A549 (cell line): ENCODE measurements at regions not wholly inside any gene's neighbourhood (a gene's known extent, or its start where the extent isn't known, plus 50 kb on each side); places are given as distances from the start of the nearest gene placed in this dataset.

ENCODE experiments used
- ATAC-seq, 2 experiments: fragments of 200-7000 bp in 1 of 2; fragments of >200 bp in 1 of 2; cut with Nextera tagmentation in 1 of 2; cut with Tn5 transposase in 1 of 2; 3 replicates each; pipeline versions ENCODE4 v1.8.0 to v1.9.1; 2018 to 2020; ENCODE audit warnings: mild to moderate bottlenecking in 1 of 2, moderate library complexity in 1 of 2
- CTCF ChIA-PET: fragments of 300-600 bp; sonication (Branson Sonifier 250); formaldehyde crosslinking; extraction: SDS; loops from one replicate; lab custom pipeline; 2021; ENCODE audit warnings: antibody characterized with exemption, inconsistent platforms; lab: Yijun Ruan, JAX
- POLR2A ChIA-PET: fragments of 350-600 bp; formaldehyde crosslinking; extraction: SDS; loops from one replicate; lab custom pipeline; 2021; ENCODE audit warnings: antibody characterized with exemption, inconsistent platforms; lab: Yijun Ruan, JAX
- DNase-seq, 2 experiments: peaks; one replicate each; pipeline versions ENCODE4 v3.0.0 to v3.0.0-alpha.2; 2011 to 2016; ENCODE audit warnings: low read depth in 1 of 2, low spot score in 1 of 2
- FAIRE-seq: peaks from 2 replicates; lab custom pipeline; 2011; peaks lifted over from hg19 to GRCh38; lab: Jason Lieb, UNC
- H3K27ac ChIP-seq, 2 experiments: fragments of >200 bp; sonication (Bioruptor Twin); formaldehyde crosslinking; 3 replicates each; pipeline ENCODE4 v1.5.1; 2016 to 2017
- H3K4me1 ChIP-seq: fragments of >200 bp; sonication (Bioruptor Twin); formaldehyde crosslinking; 3 replicates; pipeline ENCODE4 v1.6.1; 2016
- H3K4me2 ChIP-seq: fragments of >200 bp; sonication (Bioruptor Twin); formaldehyde crosslinking; 3 replicates; pipeline ENCODE4 v1.6.1; 2016
- H3K4me3 ChIP-seq: fragments of >200 bp; sonication (Bioruptor Twin); formaldehyde crosslinking; 3 replicates; pipeline ENCODE4 v1.5.1; 2016
- H3K9me3 ChIP-seq: fragments of >200 bp; sonication (Bioruptor Twin); formaldehyde crosslinking; 3 replicates; pipeline ENCODE4 v1.6.1; 2016
- BHLHE40 ChIP-seq: IDR thresholded peaks from 2 replicates; pipeline ENCODE4 v1.6.1; 2012; ENCODE audit warnings: low read depth, low read length, inconsistent platforms
- CBX2 ChIP-seq: fragments of 200-600 bp; sonication (generic); IDR thresholded peaks from 2 replicates; pipeline ENCODE4 v1.6.1; 2016; ENCODE audit warnings: low read depth, mild to moderate bottlenecking, borderline replicate concordance
- CBX8 ChIP-seq: fragments of 200-600 bp; sonication (generic); IDR thresholded peaks from 2 replicates; pipeline ENCODE4 v1.6.1; 2016
- ELK1 ChIP-seq: fragments of 150-350 bp; IDR thresholded peaks from 2 replicates; pipeline ENCODE4 v1.6.1; 2014; ENCODE audit warnings: low read depth, mild to moderate bottlenecking, low read length
- EP300 ChIP-seq, 2 experiments: fragments of >200 bp; sonication (Bioruptor Twin); formaldehyde crosslinking; IDR thresholded peaks; 2 replicates in 1 of 2; 3 replicates in 1 of 2; pipeline ENCODE4 v1.6.1; 2016 to 2017
- FOSB ChIP-seq: fragments of 250-450 bp; sonication (Bioruptor Pico); IDR thresholded peaks from 2 replicates; pipeline ENCODE4 v1.5.0; 2020; ENCODE audit warnings: mild to moderate bottlenecking, moderate library complexity
- FOXS1 ChIP-seq: fragments of 250-450 bp; sonication (Bioruptor Pico); IDR thresholded peaks from 2 replicates; pipeline ENCODE4 v1.5.0; 2020; ENCODE audit warnings: mild to moderate bottlenecking, moderate library complexity
- HDAC2 ChIP-seq: fragments of 200-600 bp; sonication (generic); IDR thresholded peaks from 2 replicates; pipeline ENCODE4 v1.6.1; 2016
- KDM1A ChIP-seq: fragments of 200-600 bp; sonication (generic); IDR thresholded peaks from 2 replicates; pipeline ENCODE4 v1.6.1; 2016; ENCODE audit warnings: low read depth, mild to moderate bottlenecking
- KDM5A ChIP-seq: fragments of 200-600 bp; sonication (generic); IDR thresholded peaks from 2 replicates; pipeline ENCODE4 v1.6.1; 2016; ENCODE audit warnings: antibody characterized with exemption, mild to moderate bottlenecking
- MAX ChIP-seq: IDR thresholded peaks from 2 replicates; pipeline ENCODE4 v1.6.1; 2012
- MYC ChIP-seq: IDR thresholded peaks from 2 replicates; pipeline ENCODE4 v1.6.1; 2012; ENCODE audit warnings: mild to moderate bottlenecking, inconsistent platforms, low read length, improper control_type of control experiment, borderline replicate concordance
- NFE2L2 ChIP-seq: fragments of 150-350 bp; conservative IDR thresholded peaks from 2 replicates; pipeline ENCODE4 v1.6.1; 2014; ENCODE audit warnings: low read length
- NPAS2 ChIP-seq: fragments of 250-450 bp; sonication (Bioruptor Pico); IDR thresholded peaks from 2 replicates; pipeline ENCODE4 v1.8.0; 2022; ENCODE audit warnings: mild to moderate bottlenecking, moderate library complexity, borderline replicate concordance
- PHF8 ChIP-seq: fragments of 200-600 bp; sonication (generic); IDR thresholded peaks from 2 replicates; pipeline ENCODE4 v1.6.1; 2016; ENCODE audit warnings: low read depth, mild to moderate bottlenecking, antibody characterized with exemption, moderate library complexity, borderline replicate concordance
- POLR2AphosphoS2 ChIP-seq: conservative IDR thresholded peaks from 2 replicates; pipeline ENCODE4 v1.6.1; 2012; ENCODE audit warnings: low read length, improper control_type of control experiment, inconsistent platforms
- USF2 ChIP-seq: fragments of 450-650 bp; IDR thresholded peaks from 2 replicates; pipeline ENCODE4 v1.6.1; 2014; ENCODE audit warnings: antibody characterized with exemption
- ZFP36 ChIP-seq: fragments of 450-650 bp; IDR thresholded peaks from 2 replicates; pipeline ENCODE4 v1.6.1; 2014; ENCODE audit warnings: borderline replicate concordance; ENCODE audit not compliant: partially characterized antibody
- WGBS: methylation state at CpG from one replicate; pipeline ENCODE4 v1.1.6; 2017; ENCODE audit errors: missing lambda C conversion rate; 5-methylcytosine and 5-hydroxymethylcytosine counted together
- TF ChIP-seq, protein P1 (sequence below): fragments of >200 bp; sonication (Bioruptor Twin); formaldehyde crosslinking; IDR thresholded peaks from 3 replicates; pipeline ENCODE4 v1.5.1; 2016

DNA sequence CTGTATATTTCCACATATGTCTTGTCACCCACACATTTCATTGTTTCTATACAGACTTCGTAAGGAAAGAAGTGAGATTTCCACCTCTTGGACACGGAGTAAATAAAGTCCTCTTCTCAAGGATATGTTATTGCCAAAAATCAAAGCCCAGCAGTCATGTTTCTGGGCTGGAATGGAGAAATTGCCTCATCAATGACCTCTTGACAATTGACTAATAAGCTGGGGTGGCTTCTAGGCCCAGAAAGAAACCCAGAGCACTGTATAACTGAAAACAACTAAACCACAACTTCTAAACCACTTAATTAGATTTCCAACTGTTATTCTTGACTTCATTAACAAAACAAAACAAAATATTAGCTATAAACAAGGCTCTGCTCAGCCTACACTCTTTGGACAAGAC lies 56.4 kb upstream of the SLC24A5 start:
- no peak overlapping the region for H3K4me2 ChIP-seq
- ChIA-PET CTCF (no interaction called here), POLR2A (no interaction called here)
- ATAC-seq, result no peak
- FAIRE-seq, result no peak
- H3K4me3 ChIP-seq, result no peak overlapping the region
- no peaks in the 10 kb centered on the region for H3K4me1 ChIP-seq
- no peak overlapping the region for H3K27ac ChIP-seq
- H3K9me3 ChIP-seq, result no peaks in the 10 kb centered on the region
- TF ChIP-seq PHF8 (no peak), KDM5A (no peak), KDM1A (no peak), FOXS1 (no peak), CBX8 (no peak), BHLHE40 (no peak), EP300 (IDR thresholded peaks at IDR 0.05) (no peak)
- WGBS, result 28% methylated on average over 2 of the region's 2 CpGs
- no peak for DNase-seq

DNA sequence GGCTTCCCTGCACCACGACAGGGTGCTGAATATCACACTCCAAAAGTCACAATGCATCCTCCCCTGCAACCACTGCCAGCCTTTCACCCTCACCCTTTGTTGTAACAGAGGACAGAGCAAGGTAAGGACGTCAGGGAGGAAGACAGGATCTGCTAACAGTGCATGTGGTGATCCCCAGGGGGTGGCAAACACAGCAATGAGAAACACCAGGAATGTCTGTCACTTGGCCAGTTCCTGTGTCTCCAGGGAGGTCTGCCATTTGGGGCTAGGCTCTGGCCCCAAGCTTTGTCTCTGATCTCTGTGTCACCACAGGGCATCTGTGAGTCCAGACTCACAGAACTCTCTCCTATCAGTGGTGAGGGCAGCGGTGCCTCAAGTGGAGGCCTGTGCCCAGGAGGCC lies 54.3 kb upstream of the SLC24A5 start:
- CTCF ChIA-PET, result no interaction called here
- 0% methylated on average over 2 of the region's 3 CpGs for WGBS
- FAIRE-seq, result no peak
- TF ChIP-seq USF2 (no peak), EP300 (IDR thresholded peaks at IDR 0.05) (no peak), POLR2AphosphoS2 (no peak), MYC (no peak), MAX (no peak), CBX2 (no peak), ZFP36 (no peak), FOSB (no peak), NFE2L2 (no peak), NPAS2 (CRISPR knock-in tag) (no peak), HDAC2 (no peak), ELK1 (no peak)
- TF ChIP-seq, protein P1, sequence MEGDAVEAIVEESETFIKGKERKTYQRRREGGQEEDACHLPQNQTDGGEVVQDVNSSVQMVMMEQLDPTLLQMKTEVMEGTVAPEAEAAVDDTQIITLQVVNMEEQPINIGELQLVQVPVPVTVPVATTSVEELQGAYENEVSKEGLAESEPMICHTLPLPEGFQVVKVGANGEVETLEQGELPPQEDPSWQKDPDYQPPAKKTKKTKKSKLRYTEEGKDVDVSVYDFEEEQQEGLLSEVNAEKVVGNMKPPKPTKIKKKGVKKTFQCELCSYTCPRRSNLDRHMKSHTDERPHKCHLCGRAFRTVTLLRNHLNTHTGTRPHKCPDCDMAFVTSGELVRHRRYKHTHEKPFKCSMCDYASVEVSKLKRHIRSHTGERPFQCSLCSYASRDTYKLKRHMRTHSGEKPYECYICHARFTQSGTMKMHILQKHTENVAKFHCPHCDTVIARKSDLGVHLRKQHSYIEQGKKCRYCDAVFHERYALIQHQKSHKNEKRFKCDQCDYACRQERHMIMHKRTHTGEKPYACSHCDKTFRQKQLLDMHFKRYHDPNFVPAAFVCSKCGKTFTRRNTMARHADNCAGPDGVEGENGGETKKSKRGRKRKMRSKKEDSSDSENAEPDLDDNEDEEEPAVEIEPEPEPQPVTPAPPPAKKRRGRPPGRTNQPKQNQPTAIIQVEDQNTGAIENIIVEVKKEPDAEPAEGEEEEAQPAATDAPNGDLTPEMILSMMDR, result no peak
- TF ChIP-seq, all 56 proteins: peak for 0
- no peaks in the 10 kb centered on the region for H3K9me3 ChIP-seq
- H3K27ac ChIP-seq, result no peak overlapping the region
- DNase-seq (no peak), ATAC-seq (no peak)
- POLR2A ChIA-PET, result no interaction called here
- no peaks in the 10 kb centered on the region for H3K4me1 ChIP-seq
- no peak overlapping the region for H3K4me3 ChIP-seq
- H3K4me2 ChIP-seq, result no peak overlapping the region
